Activated CD4-positive, alpha-beta memory T cell treated with anti-CD3 and anti-CD28 coated beads, Interleukin-2, amount 10 ng/mL, durations not matched to agents 7 days and 5 days (primary cell): ENCODE measurements at regions not wholly inside any gene's neighbourhood (a gene's known extent, or its start where the extent isn't known, plus 50 kb on each side); places are given as distances from the start of the nearest gene placed in this dataset.
"Not testable (repeated sequence)": the region's sequence is repeated elsewhere in the genome, so short reads cannot be mapped to it uniquely, and the experiment has no call there.

Experiments used
- CTCF ChIA-PET: fragments of 350-600 bp; sonication (Branson Sonifier 250); formaldehyde crosslinking; loops from one replicate; lab custom pipeline; 2021; ENCODE audit warnings: antibody characterized with exemption, inconsistent platforms; lab: Charles Lee
- POLR2A ChIA-PET: fragments of 350-600 bp; sonication (Branson Sonifier 250); formaldehyde crosslinking; loops from one replicate; lab custom pipeline; 2021; ENCODE audit warnings: antibody characterized with exemption; lab: Charles Lee
- DNase-seq: peaks from one replicate; pipeline ENCODE4 v3.0.0-alpha.2; 2020
- H3K27ac Mint-ChIP-seq: one replicate; pipeline ENCODE4 v1.8.0; 2021; ENCODE audit warnings: mild to moderate bottlenecking, mixed read lengths
- H3K27me3 Mint-ChIP-seq: one replicate; pipeline ENCODE4 v1.8.0; 2021; ENCODE audit warnings: mixed read lengths
- H3K36me3 Mint-ChIP-seq: one replicate; pipeline ENCODE4 v1.8.0; 2021; ENCODE audit warnings: low read depth, mixed read lengths
- H3K4me1 Mint-ChIP-seq: one replicate; pipeline ENCODE4 v1.8.0; 2021; ENCODE audit warnings: mixed read lengths
- H3K4me3 Mint-ChIP-seq: one replicate; pipeline ENCODE4 v1.8.0; 2021; ENCODE audit warnings: mild to moderate bottlenecking, mixed read lengths
- H3K9me3 Mint-ChIP-seq: one replicate; pipeline ENCODE4 v1.8.0; 2021; ENCODE audit warnings: mixed read lengths

DNA sequence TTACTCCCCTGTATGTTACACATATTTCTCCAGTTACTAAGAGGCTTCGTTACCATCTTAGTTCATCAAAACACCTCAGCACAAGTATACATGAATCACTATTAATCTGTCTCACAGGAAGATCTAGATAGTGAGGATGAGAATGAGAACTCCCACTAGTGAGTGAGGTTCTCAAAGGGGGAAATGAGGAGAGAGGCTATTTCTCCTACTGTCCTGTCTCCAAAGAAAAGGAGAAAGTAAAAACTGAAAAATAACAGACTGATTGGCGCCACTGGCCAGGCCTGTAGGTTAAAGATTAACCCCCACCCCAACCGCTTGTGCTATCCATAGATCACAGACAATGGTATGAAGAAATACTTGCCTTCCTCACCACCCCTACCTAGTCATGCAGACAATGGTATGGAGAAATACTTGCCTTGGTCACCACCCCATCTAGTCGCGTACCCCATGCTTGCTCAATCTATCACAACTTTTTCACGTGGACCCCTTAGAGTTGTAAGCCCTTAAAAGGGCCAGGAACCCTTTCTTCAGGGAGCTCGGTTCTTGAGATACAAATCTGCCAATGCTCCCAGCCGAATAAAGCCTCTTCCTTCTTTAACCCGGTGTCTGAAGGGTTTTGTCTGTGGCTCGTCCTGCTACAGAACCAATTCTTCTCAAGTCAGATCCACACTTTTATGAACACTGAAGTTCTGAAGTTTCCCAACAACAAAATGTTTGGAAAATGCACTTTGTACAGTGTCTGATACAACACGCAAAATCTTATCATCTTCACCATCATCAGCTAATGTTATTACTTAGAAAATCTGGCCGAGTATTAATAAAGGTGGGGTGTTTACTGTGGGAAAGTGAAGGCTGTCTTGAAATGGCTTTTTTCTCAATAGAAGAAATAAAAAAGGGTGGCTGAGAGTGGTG lies 598.1 kb downstream of the UQCRFS1 start:
- Mint-ChIP-seq H3K9me3 (peaks cover 35% of the 10 kb centered on the region), H3K36me3 (no peaks in the 10 kb centered on the region), H3K4me1 (no peaks in the 10 kb centered on the region), H3K4me3 (no peak overlapping the region), H3K27ac (no peak overlapping the region), H3K27me3 (no peaks in the 10 kb centered on the region)
- POLR2A ChIA-PET = no interaction called here
- DNase-seq = no peak
- CTCF ChIA-PET = no interaction called here

DNA sequence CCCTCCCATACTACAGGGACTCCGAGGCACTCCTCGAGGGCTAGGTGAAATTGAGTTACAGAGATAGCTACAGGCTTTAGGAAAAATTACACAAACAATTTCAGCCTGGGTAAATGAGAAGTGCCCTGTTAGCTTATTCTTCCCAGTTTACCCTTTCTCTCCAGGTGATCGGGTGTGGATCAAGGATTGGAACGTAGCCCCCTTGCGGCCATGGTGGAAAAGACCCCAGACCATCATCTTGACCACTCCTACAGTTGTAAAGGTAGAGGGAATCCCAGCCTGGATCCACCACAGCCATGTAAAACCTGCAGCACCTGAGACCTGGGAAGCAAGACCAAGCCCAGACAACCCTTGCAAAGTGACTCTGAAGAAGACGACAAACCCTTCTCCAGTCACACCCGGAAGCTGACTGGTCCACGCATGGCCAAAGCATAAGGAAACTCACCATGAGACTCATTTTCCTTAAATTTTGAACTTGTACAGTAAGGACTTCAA lies 600.6 kb downstream of the UQCRFS1 start:
- Mint-ChIP-seq H3K27me3 (no peaks in the 10 kb centered on the region), H3K27ac (no peak overlapping the region), H3K36me3 (no peaks in the 10 kb centered on the region), H3K9me3 (peaks cover 37% of the 10 kb centered on the region), H3K4me3 (no peak overlapping the region), H3K4me1 (no peaks in the 10 kb centered on the region)
- ChIA-PET POLR2A (no interaction called here), CTCF (no interaction called here)
- DNase-seq = no peak

DNA sequence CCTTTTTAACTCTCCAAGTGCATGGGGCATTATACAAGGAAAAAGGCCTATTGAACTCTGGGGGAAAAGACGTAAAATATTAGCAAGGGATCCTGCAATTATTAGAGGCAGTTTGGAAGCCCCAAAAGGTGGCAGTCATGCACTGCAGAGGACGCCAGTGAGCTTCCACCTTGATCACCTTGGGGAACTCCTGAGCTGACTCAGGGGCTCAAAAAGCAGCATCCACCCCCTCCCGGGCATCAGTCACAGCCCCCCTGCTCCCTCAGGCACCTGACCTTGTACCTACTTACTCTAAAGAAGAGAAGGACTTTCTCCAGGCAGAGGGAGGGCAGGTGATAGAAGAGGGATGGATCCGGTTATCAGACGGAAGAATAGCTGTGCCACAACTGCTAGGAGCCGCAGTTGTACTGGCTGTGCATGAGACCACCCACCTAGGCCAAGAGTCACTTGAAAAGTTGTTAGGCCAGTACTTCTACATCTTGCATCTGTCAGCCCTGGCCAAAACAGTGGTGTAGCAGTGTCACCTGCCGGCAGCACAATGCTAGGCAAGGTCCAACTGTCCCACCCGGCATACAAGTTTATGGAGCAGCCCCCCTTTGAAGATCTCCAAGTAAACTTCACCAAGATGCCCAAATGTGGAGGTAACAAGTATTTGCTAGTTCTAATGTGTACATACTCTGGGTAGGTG lies 601.6 kb downstream of the UQCRFS1 start:
- CTCF ChIA-PET, POLR2A ChIA-PET, H3K27ac Mint-ChIP-seq: not testable (repeated sequence)

DNA sequence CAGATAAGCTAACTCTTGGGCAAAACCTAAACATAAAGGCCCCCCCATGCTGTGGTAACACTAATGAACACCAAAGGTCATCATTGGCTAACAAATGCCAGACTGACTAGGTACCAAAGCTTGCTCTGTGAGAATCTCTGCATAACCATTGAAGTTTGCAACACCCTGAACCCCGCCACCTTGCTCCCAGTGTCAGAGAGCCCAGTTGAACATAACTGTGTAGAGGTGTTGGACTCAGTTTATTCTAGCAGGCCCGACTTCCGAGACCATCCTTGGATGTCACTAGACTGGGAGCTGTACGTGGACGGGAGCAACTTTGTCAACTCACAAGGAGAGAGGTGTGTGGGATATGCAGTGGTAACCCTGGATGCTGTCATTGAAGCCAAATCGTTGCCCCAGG lies 602.2 kb downstream of the UQCRFS1 start:
- ChIA-PET CTCF (no interaction called here), POLR2A (no interaction called here)
- Mint-ChIP-seq H3K27ac (no peak overlapping the region), H3K36me3 (no peaks in the 10 kb centered on the region), H3K9me3 (peaks cover 50% of the 10 kb centered on the region), H3K4me1 (no peaks in the 10 kb centered on the region), H3K27me3 (no peaks in the 10 kb centered on the region), H3K4me3 (no peak overlapping the region)
- no peak for DNase-seq

More for the DNA sequence above, 601.6 kb downstream of the UQCRFS1 start:
- not testable (repeated sequence) for H3K36me3 Mint-ChIP-seq, H3K27me3 Mint-ChIP-seq, H3K4me1 Mint-ChIP-seq, H3K4me3 Mint-ChIP-seq, DNase-seq
- H3K9me3 Mint-ChIP-seq = peaks cover 47% of the 10 kb centered on the region

DNA sequence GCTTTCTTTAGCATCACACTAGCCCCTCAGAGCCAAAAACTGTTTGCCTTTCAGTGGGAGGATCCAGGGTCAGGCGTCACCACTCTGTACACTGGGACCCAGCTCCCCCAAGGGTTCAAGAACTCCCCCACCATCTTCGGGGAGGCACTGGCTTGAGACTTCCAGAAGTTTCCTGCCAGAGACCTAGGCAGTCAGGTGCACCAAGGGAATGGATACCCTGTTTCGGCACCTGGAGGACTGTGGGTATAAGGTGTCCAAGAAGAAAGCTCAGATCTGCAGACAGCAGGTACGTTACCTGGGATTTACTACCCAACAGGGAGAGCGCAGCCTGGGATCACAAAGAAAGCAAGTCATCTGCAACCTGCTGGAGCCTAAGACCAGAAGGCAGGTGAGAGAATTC lies 603.0 kb downstream of the UQCRFS1 start:
- Mint-ChIP-seq H3K4me1 (no peaks in the 10 kb centered on the region), H3K9me3 (peaks cover 44% of the 10 kb centered on the region), H3K27ac (no peak overlapping the region), H3K36me3 (no peaks in the 10 kb centered on the region), H3K4me3 (no peak overlapping the region), H3K27me3 (no peaks in the 10 kb centered on the region)
- DNase-seq = no peak
- CTCF ChIA-PET = no interaction called here
- POLR2A ChIA-PET = no interaction called here

DNA sequence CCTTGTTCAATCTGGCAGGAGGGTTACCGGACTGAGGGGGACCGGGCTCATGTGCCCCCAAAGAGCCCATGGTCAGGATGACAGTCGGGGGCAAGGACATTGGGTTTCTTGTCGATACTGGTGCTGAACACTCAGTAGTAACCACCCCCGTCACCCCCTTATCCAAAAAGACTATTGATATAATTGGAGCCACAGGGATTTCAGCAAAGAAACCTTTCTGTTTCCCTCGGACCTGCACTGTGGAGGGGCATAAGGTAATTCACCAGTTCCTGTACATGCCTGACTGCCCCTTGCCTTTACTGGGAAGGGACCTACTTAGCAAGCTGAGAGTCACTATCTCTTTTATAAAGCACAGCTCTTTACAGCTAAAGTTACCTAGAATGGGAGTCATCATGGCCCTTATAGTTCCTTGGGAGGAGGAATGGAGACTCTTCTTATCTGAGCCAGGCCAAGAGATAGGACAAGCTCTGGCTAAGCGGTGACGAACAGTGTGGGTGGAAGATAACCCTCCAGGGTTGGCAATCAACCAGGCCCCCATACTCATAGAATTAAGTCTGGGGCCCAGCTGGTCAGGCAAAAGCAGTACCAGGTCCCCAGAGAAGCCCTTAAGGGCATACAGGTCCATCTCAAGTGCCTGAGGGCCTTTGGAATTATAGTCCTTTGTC lies 603.7 kb downstream of the UQCRFS1 start:
- no peak for DNase-seq
- ChIA-PET CTCF (no interaction called here), POLR2A (no interaction called here)
- Mint-ChIP-seq H3K27me3 (no peaks in the 10 kb centered on the region), H3K27ac (no peak overlapping the region), H3K9me3 (peaks cover 39% of the 10 kb centered on the region), H3K4me3 (no peak overlapping the region), H3K36me3 (no peaks in the 10 kb centered on the region), H3K4me1 (no peaks in the 10 kb centered on the region)

DNA sequence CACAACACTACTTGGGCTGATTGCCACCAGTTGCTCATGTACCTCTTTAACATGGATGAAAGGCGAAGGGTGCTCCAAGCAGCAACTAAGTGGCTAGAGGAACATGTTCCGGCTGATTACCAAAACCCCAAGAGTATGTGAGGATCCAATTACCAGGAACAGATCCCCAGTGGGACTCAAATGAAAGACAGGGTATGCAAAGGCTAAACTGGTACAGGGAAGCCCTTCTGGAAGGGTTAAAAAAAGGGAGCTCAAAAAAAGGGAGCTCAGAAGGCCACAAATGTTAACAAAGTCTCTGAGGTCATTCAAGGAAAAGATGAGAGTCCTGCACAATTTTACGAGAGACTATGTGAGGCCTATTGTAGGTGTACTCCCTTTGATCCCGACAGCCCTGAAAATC lies 604.7 kb downstream of the UQCRFS1 start:
- CTCF ChIA-PET = no interaction called here
- Mint-ChIP-seq H3K27me3 (no peaks in the 10 kb centered on the region), H3K4me1 (no peaks in the 10 kb centered on the region), H3K27ac (no peak overlapping the region), H3K36me3 (no peaks in the 10 kb centered on the region), H3K9me3 (peaks cover 37% of the 10 kb centered on the region), H3K4me3 (no peak overlapping the region)
- no peak for DNase-seq
- POLR2A ChIA-PET = no interaction called here

DNA sequence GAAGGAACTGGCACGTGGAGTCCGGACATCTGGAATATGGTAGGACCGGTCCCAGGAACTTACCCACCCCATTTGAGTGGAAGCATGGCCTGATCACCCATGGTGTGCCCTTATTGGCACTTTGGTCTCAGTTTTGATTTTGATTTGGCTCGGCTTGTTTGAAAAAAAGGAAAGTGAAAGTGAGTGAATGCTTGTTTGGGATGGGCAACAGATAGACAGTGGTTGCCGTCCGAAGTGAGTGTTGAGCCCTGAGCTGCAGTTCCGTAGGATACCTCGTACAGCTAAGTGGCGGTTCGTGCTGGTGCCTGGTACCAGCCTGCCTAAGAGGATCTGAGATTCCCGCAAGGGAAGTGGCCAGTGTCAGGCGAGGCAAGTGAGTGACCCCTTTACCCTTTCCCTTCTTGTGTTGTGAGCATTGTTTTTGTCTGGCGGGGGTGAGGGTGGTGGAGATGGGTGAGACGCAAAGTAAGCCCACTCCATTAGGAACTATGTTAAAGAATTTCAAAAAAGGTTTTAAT lies 605.8 kb downstream of the UQCRFS1 start:
- DNase-seq = no peak
- Mint-ChIP-seq H3K4me1 (no peaks in the 10 kb centered on the region), H3K27me3 (no peaks in the 10 kb centered on the region), H3K36me3 (no peaks in the 10 kb centered on the region), H3K27ac (no peak overlapping the region), H3K9me3 (peaks cover 41% of the 10 kb centered on the region), H3K4me3 (no peak overlapping the region)
- CTCF ChIA-PET = no interaction called here
- POLR2A ChIA-PET = no interaction called here

DNA sequence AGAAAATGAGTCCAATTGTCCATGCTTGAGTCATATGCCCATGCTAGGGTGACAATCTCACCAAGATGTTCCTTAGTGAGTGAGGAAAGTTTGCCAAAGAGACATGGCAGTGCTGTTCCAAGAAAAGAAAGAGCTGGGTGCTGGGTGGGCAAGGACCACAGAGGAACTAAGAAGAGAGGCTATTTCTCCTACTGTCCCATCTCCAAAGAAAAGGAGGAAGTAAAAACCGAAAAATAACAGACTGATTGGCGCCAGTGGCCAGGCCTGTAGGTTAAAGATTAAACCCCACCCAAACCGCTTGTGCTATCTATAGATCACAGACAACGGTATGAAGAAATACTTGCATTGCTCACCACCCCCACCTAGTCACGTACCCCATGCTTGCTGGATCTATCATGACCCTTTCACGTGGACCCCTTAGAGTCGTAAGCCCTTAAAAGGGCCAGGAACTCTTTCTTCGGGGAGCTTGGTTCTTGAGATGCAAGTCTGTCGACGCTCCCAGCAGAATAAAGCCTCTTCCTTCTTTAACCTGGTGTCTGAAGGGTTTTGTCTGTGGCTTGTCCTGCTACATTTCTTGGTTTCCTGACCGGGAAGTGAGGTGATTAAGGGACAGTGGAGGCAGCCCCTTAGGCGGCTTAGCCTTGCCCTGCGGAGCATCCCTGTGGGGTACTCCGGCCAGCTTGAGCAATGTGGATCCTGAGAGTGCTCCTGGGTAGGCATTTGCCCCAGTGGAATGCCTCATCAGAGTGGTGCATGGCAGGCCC lies 606.5 kb downstream of the UQCRFS1 start:
- Mint-ChIP-seq H3K4me1 (no peaks in the 10 kb centered on the region), H3K9me3 (peaks cover 41% of the 10 kb centered on the region), H3K27me3 (no peaks in the 10 kb centered on the region), H3K36me3 (no peaks in the 10 kb centered on the region), H3K4me3 (no peak overlapping the region), H3K27ac (no peak overlapping the region)
- CTCF ChIA-PET = no interaction called here
- DNase-seq = no peak
- POLR2A ChIA-PET = no interaction called here

DNA sequence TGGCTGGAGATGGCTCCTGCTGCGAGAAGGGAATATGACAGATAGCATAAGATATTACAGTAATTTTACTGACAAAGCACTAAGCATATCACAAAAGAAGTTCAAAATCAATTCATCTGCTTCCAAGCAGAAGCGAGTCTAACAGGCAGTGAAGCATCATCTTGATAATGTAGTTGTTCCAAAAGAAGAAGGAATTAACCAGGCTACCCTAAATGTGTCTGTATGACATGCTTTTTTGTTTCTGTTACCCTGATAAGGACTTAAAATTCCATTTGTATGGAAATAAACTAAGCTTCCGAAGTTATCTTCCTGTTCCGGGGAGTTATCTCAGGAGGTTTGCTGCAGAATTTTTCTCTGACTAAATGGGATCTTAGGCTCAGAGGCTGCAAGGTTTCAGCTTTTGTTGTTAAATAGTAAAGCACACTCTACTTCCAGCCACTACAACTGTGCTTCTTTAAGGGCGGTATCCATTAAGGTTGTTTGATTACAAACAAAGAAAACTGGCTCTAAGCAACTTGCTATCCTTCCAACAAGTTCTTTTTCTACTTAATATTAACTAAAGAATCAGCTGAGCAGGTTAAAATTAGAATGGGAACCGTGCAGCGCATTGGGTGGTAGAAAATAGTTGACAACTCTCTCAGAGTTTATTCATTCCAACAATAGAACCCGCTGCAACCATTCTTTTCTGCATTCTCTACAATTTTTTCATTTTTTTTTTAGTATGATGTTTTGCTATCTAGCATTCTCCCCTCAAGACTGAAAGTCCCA lies 607.3 kb downstream of the UQCRFS1 start:
- CTCF ChIA-PET = no interaction called here

DNA sequence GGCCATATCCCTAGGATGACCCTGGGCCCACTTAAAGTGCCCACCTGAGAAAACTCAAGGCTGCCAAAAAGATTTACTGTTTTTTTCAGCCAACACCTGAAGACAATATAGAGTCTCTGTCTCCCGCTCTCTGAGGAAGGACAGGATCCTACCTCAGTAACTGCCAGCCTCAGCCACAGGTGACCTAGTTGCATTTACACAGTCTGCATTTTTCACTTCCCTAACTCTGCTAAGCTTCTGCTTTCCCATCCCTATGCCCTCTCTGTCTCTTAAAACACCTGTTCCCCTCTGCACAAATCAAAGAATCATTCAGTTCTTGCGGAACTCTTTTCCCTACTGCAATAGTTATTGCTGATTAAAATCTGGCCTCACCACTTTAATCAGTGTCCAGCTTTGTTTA lies 609.5 kb downstream of the UQCRFS1 start:
- Mint-ChIP-seq H3K9me3 (peaks cover 37% of the 10 kb centered on the region), H3K36me3 (no peaks in the 10 kb centered on the region), H3K27me3 (no peaks in the 10 kb centered on the region), H3K4me3 (no peak overlapping the region), H3K27ac (no peak overlapping the region), H3K4me1 (no peaks in the 10 kb centered on the region)
- no peak for DNase-seq
- CTCF ChIA-PET = no interaction called here
- POLR2A ChIA-PET = no interaction called here

More for the DNA sequence above, 607.3 kb downstream of the UQCRFS1 start:
- POLR2A ChIA-PET = no interaction called here
- Mint-ChIP-seq H3K27me3 (no peaks in the 10 kb centered on the region), H3K9me3 (peaks cover 38% of the 10 kb centered on the region), H3K4me1 (no peaks in the 10 kb centered on the region), H3K4me3 (no peak overlapping the region), H3K27ac (no peak overlapping the region), H3K36me3 (no peaks in the 10 kb centered on the region)
- DNase-seq = no peak

DNA sequence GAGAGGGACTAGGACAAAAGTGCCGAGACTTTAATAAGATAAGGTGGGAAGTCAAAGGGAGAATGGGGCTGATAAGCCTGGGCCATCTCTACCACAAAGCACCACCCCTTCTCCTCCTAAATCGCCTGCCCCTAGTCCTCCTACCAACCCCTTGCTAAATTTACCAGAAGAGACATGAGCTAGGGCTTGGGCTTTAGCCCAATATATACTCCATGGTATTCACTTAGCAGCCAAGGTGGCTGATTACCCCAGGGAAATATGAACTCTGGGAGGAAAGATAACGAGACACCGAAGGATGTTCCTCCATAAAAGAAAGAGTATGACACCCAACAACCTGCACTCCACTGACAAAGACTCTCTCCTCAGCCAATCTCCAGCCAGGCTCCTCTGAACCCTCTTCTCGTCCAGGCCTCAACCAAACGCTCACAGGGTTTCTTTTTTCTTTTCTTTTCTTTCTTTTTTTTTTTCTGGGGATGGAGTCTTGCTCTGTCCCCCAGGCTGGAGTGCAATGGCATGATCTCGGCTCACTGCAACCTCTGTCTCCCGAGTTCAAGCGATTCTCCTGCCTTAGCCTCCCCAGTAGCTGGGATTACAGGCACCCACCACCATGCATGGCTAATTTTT lies 610.2 kb downstream of the UQCRFS1 start:
- Mint-ChIP-seq H3K4me1 (no peaks in the 10 kb centered on the region), H3K27ac (no peak overlapping the region), H3K36me3 (no peaks in the 10 kb centered on the region), H3K27me3 (no peaks in the 10 kb centered on the region), H3K4me3 (no peak overlapping the region), H3K9me3 (peaks cover 30% of the 10 kb centered on the region)
- CTCF ChIA-PET = no interaction called here
- DNase-seq = no peak
- POLR2A ChIA-PET = no interaction called here
